Astrocyte (in vitro differentiated cells and primary cell): ENCODE measurements at regions not wholly inside any gene's neighbourhood (a gene's known extent, or its start where the extent isn't known, plus 50 kb on each side); places are given as distances from the start of the nearest gene placed in this dataset.

Experiments used
- CTCF ChIP-seq: IDR thresholded peaks from 2 replicates; pipeline ENCODE4 v1.5.1; 2011; ENCODE audit warnings: low read depth, mild to moderate bottlenecking, inconsistent platforms, low read length, moderate library complexity; ENCODE audit not compliant: insufficient read depth
- EZH2 ChIP-seq: IDR thresholded peaks from 2 replicates; pipeline ENCODE4 v1.6.1; 2012; ENCODE audit warnings: mild to moderate bottlenecking, low read length, inconsistent platforms; ENCODE audit not compliant: insufficient read depth

GRCh38 chr2:19127616-19128015 is 230.8 kb downstream of the OSR1 start:
- TF ChIP-seq CTCF (no peak), EZH2 (no peak)
